GM19395 (cell line): ENCODE measurements at regions not wholly inside any gene's neighbourhood (a gene's known extent, or its start where the extent isn't known, plus 50 kb on each side); places are given as distances from the start of the nearest gene placed in this dataset.

Experiments used
- ATAC-seq: cut with Tn5 transposase; IDR thresholded peaks from one replicate; pipeline ENCODE4 v1.9.1; 2021; ENCODE audit warnings: mild to moderate bottlenecking, moderate library complexity; ENCODE audit not compliant: unreplicated experiment

GRCh38 chr20:23254505-23254904 lies 96.1 kb upstream of the NXT1 start:
- ATAC-seq: no peak

DNA sequence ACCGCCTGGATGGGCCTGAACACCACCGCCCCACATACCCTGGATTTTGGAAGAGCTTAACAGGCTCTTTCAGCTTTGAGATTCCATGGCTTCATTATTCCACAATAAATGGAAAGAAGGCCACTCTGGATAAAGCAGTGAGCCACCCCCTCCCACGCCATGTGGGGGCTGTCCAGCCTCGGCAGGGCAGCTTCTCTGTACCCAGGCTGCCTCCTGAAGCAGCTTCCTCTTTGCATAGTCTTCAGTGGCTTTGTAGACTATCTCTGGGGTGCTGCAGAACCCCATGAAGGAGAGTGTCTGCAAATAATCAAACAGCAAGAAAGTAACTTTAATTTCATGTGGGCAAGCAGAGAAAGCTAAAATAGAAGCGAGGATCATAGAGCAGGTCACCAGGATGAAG lies 96.6 kb upstream of the NXT1 start:
- no peak for ATAC-seq

GRCh38 chr20:23253524-23253923 lies 97.1 kb upstream of the NXT1 start:
- no peak for ATAC-seq

DNA sequence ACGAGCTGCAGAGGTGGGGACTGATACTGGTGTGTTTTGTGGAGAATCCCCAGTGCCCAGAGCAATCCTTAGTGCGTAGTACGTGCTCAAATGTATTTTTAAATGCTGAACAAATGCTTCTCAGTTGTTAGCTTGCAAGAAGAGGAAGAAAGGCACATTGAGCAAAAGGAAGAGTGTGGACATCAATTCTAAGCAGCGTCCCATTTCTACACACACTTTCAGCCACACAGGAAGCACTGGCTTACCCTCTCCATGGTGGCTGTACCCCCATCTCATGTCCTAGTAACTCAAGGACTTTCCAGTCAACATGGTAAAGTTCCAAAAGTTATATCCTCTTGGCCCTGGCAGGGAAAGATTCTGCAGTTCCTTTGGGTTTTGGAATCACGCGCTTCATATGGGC lies 98.8 kb upstream of the NXT1 start:
- no peak for ATAC-seq

GRCh38 chr20:23249541-23249940 lies 101.0 kb upstream of the NXT1 start:
- ATAC-seq: no peak

DNA sequence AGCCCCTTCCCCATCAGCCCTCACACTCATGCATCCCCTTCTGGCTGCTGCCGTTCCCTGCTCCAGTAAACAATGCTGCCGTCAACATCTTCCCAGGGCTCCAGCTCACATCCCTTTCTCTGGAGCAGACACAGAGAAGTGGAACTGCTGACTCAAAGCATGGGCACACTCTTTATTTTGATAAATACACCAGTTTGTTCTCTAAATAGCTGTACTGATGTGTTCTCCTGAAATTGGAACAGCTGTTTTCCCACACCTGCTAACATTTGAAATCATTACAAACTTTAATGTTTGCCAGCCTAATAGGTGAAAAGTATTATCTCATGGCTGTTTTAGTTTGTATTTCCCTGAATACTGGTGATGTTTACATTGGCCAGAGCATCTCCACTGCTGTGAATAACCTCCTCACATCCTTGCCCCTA lies 102.1 kb upstream of the NXT1 start:
- ATAC-seq: no peak

GRCh38 chr20:23246717-23247664 lies 103.6 kb upstream of the NXT1 start:
- no peak for ATAC-seq

DNA sequence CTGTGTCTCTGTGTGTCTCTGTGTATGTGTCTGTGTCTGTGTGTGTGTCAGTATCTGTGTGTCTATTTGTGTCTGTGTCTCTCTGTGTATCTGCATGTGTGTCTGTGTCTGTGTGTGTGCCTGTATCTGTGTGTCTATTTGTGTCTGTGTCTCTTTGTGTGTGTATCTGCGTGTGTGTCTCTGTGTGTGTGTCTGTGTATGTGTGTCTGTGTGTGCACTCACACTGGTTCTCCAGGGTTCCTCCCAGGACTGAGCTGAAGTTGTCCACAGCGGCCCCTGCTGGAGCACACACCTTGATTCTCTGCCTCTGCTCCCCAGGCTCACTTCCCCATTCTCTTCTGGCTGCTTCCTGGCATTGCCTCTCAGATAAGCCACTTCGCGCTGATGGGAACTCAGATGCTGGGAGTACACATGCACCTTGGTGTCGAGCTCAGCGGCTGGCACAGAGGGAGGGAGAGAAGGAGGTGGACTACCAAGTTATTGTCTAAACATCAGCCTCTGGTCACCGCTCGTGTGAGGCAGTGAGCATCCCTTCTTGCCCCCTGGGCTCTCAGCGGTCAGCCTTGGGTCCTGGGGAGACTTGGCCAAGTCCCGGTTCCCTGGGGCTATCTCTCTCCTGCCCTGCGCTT lies 104.9 kb upstream of the NXT1 start:
- ATAC-seq: peak; percentile 91

GRCh38 chr20:23244916-23245552 lies 105.6 kb upstream of the NXT1 start:
- ATAC-seq: no peak

- ATAC-seq: no peak
Observed at GRCh38 chr20:23244156-23244915, 106.3 kb upstream of the NXT1 start.

DNA sequence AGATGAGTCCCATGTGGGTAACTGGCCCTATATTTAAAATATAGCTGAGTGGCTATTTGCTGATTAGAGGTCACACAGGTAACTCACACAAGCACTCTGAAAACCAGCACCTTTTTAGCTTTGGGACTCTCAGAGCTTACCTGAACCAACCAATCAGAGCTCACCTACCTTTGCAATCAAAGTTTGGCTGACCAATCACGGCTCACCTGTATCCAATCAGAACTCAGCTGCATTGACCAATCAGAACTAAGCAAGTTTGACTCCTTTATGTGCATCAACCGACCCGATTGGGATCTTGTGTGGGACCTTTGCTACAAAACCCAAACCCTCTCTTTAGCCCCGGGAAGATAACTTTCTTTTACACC lies 106.8 kb upstream of the NXT1 start:
- no peak for ATAC-seq

DNA sequence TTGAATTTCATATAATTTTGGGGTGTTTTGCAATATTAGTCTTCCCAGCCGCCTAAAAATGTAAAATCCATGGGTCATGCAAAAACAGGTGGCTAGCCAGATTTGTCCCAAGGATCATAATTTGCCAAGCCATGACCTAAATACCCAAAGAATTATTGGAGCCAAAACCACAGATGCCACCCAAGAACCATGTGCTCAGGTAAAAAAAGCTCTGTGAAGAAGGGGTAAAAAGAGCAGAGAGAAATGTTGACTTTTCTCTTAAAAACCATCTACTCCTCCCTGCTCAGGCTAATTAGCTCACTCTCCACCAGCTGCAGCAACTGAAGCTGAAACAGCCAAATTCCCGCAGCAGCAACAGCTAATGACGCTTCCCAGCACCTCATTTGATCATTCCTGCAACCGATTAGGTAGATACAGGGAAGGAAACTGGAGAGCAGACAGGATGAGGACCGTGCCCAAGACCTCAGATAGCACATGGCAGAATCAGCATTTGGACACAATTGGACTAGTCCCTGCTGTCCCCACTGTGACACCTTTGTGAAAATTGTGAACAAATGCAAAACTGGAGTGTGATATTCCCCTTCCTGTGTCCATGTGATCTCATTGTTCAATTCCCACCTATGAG lies 107.9 kb upstream of the NXT1 start:
- no peak for ATAC-seq

DNA sequence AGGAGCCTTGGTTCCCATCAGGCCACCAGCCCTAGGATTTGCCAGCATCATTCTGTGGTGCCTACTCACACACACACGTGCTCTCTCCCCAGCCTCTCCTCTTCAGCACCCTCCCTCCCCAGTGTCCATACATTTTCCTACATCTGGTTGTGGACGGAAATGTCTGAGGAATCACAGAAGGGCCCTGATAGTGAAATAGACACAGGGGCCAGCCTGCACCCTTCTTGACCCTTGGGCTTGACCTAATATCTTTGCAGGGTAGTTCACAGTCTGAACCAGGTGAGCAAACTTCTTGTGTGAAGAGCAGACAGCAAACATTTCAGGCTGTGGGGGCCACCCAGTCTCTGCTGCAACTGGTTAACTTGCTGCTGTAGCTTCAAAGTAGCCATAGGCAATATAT lies 108.5 kb upstream of the NXT1 start:
- ATAC-seq: no peak

- ATAC-seq: no peak
Observed at GRCh38 chr20:23241416-23241815, 109.2 kb upstream of the NXT1 start.

DNA sequence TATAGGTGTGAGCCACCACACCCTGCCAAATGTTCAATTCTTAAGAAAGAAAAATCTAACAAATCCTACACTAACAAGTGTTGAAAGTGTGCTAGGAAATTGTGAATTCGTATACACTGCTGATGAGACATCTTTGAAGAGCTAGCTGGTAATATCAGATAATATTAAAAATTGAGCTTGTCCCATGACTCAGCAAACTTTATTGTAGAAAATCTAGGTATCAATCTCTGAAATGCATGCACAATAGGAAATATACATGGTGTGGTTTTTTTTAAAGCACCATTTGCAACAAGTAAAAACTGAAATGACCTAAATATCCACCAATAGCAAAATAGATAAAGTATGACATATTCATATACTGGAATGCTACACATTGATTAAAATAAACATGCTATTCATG lies 110.1 kb upstream of the NXT1 start:
- no peak for ATAC-seq

GRCh38 chr20:23237201-23237600 lies 113.4 kb upstream of the NXT1 start:
- no peak for ATAC-seq

DNA sequence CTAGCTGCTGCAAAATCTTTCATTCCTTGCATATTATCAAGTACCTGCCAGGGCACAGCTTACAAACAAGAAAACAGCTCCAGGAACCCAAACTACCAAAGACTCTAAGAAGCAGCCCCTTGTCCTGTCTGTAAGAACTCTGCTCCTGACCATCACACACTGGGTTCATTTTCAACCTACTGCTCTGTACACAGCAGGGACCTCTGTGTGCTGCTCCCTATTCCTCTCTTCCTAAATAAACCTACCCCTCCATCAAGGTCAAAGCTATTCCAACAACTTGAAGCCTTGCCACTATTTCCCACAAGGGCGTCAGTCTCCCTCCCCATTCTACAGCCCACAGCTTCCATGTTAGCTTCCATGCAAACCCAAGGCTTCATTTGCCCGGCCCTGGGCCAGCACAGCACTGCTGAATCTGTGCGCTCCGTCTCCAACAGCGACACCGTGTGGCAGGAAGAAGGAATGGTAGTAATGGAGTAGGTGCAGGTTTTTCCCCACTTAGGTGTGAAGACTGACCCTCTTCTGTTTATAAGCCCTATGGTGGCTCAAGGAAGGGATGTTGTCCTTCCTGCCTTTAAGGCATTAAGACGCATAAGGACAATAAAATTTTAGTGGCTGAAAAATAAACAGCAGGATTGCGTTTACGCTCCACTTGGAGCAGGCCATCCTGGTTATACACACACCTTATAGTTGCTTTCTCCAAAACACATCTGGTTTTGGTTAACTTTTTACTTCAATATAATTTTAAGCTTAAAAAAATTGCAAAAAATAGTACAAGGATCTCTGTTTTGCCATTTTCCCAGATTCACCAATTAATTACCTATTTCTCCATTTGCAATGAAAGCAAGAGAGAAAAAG lies 115.2 kb upstream of the NXT1 start:
- no peak for ATAC-seq

- ATAC-seq: no peak
Observed at GRCh38 chr20:23234311-23235078, 116.1 kb upstream of the NXT1 start.

DNA sequence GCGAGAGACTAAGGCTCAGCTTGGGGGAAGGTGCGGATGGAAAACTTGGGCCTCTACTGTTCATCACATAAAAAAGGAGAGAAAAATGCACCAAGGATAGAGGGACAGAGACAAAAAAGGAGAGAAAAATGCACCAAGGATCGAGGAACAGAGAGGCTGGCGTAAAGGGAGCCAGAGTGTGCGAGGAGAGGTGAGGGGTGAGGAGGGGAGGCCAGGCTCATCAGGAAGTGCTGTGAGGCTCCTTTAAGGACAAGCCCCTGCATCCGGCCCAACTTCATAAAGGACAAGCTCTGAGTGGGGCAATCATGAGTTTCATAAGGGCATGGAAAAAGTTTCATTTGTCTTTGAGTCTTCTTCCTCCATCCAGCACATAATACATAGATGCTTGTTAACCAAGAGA lies 117.2 kb upstream of the NXT1 start:
- ATAC-seq: no peak
